ENCODE measurements at regions not wholly inside any gene's neighbourhood (a gene's known extent, or its start where the extent isn't known, plus 50 kb on each side); places are given as distances from the start of the nearest gene placed in this dataset.
"Not testable (repeated sequence)": the region's sequence is repeated elsewhere in the genome, so short reads cannot be mapped to it uniquely, and the experiment has no call there.

GRCh38 chr2:8430628-8431027 lies 251.2 kb upstream of the ID2 start:
- no peak for DNase-seq

- DNase-seq = no peak
These were observed 250.3 kb upstream of the ID2 start for GRCh38 chr2:8431446-8432125.

GRCh38 chr2:8432706-8433336 lies 249.0 kb upstream of the ID2 start:
- DNase-seq = no peak

- DNase-seq = no peak
These were observed 248.5 kb upstream of the ID2 start for GRCh38 chr2:8433390-8433789.

- no peak for DNase-seq
These were observed 246.2 kb upstream of the ID2 start for GRCh38 chr2:8435608-8436007.

GRCh38 chr2:8436585-8436984 lies 245.3 kb upstream of the ID2 start:
- DNase-seq = no peak

GRCh38 chr2:8437228-8437948 lies 244.5 kb upstream of the ID2 start:
- DNase-seq = no peak

GRCh38 chr2:8437949-8438400 lies 243.9 kb upstream of the ID2 start:
- DNase-seq = no peak

GRCh38 chr2:8438476-8438875 lies 243.4 kb upstream of the ID2 start:
- peak; percentile 17 for DNase-seq

- no peak for DNase-seq
These were observed 242.9 kb upstream of the ID2 start for GRCh38 chr2:8438996-8439395.

GRCh38 chr2:8440029-8440778 lies 241.7 kb upstream of the ID2 start:
- no peak for DNase-seq

GRCh38 chr2:8441371-8441770 lies 240.5 kb upstream of the ID2 start:
- DNase-seq = no peak

GRCh38 chr2:8441986-8442385 lies 239.9 kb upstream of the ID2 start:
- no peak for DNase-seq

- no peak for DNase-seq
These were observed 238.9 kb upstream of the ID2 start for GRCh38 chr2:8442833-8443486.

- no peak for DNase-seq
These were observed 236.3 kb upstream of the ID2 start for GRCh38 chr2:8445580-8445979.

- DNase-seq = not testable (repeated sequence)
These were observed 235.1 kb upstream of the ID2 start for GRCh38 chr2:8446751-8447150.

- DNase-seq = no peak
These were observed 234.1 kb upstream of the ID2 start for GRCh38 chr2:8447610-8448221.

GRCh38 chr2:8448824-8449556 lies 232.9 kb upstream of the ID2 start:
- no peak for DNase-seq

GRCh38 chr2:8451273-8451672 lies 230.6 kb upstream of the ID2 start:
- no peak for DNase-seq

GRCh38 chr2:8452296-8452695 lies 229.6 kb upstream of the ID2 start:
- no peak for DNase-seq
